Stomach (tissue), 8 donors: ENCODE measurements at regions not wholly inside any gene's neighbourhood (a gene's known extent, or its start where the extent isn't known, plus 50 kb on each side); places are given as distances from the start of the nearest gene placed in this dataset.
A peak's percentile ranks its signal among the peaks of the same experiment; 100 is the strongest.

Source experiments
- DNase-seq, 2 donors: peaks; one replicate each; pipeline versions ENCODE4 v3.0.0 to v3.0.0-alpha.2; 2013 to 2019
- H3K27ac ChIP-seq, 5 donors: fragments of 200-600 bp in 4 of 5; sonication (generic) in 4 of 5; one replicate each; pipeline ENCODE4 v1.5.1; 2013 to 2019; ENCODE audit warnings: mild to moderate bottlenecking in 1 of 5, moderate library complexity in 1 of 5
- H3K27me3 ChIP-seq, 3 donors: fragments of 200-600 bp; sonication (generic); one replicate each; pipeline ENCODE4 v1.5.1; 2017 to 2019; ENCODE audit warnings: mixed run types in 1 of 3
- H3K36me3 ChIP-seq, 4 donors: fragments of 200-600 bp; sonication (generic); 1 replicate in 3 of 4; 2 replicates in 1 of 4; pipeline ENCODE4 v1.5.1; 2016 to 2019
- H3K4me1 ChIP-seq, 4 donors: fragments of 200-600 bp; sonication (generic); one replicate each; pipeline ENCODE4 v1.5.1; 2016 to 2019
- H3K4me3 ChIP-seq, 4 donors: fragments of 200-600 bp; sonication (generic) in 3 of 4; one replicate each; pipeline ENCODE4 v1.5.1; 2016 to 2019; ENCODE audit warnings: mild to moderate bottlenecking in 1 of 4
- H3K9me3 ChIP-seq, 4 donors: fragments of 200-600 bp; sonication (generic); one replicate each; pipeline ENCODE4 v1.5.1; 2016 to 2019
- CTCF ChIP-seq, 7 experiments: fragments of 450-650 bp in 4 of 7; fragments of 200-600 bp in 3 of 7; sonication (generic) in 3 of 7; IDR thresholded peaks; one replicate each; pipeline ENCODE4 v1.5.1; 2016 to 2019; ENCODE audit warnings: antibody characterized with exemption in 7 of 7, control low read depth in 2 of 7, mild to moderate bottlenecking in 1 of 7
- EP300 ChIP-seq: sonication (generic); formaldehyde crosslinking; IDR thresholded peaks from one replicate; pipeline ENCODE4 v1.6.1; 2017; ENCODE audit warnings: antibody characterized with exemption
- POLR2A ChIP-seq, 4 donors: fragments of 450-650 bp; IDR thresholded peaks; one replicate each; pipeline ENCODE4 v1.6.1; 2016; ENCODE audit warnings: antibody characterized with exemption in 4 of 4, control low read depth in 2 of 4, mild to moderate bottlenecking in 1 of 4, moderate library complexity in 1 of 4
- POLR2AphosphoS5 ChIP-seq, 3 donors: sonication (generic); formaldehyde crosslinking; IDR thresholded peaks; one replicate each; pipeline ENCODE4 v1.6.1; 2016; ENCODE audit warnings: antibody characterized with exemption in 3 of 3
- WGBS, 5 donors: extraction: QIAGEN DNeasy Blood & Tissue Kit in 3 of 5; methylation state at CpG; one replicate each; pipeline versions ENCODE4 v1.1.5 to v1.1.7; 2013 to 2018; 5-methylcytosine and 5-hydroxymethylcytosine counted together
- intact Hi-C: fragments of 100-400 bp; cut with DNase I; formaldehyde crosslinking; loops from one replicate; pipeline ENCODE4 v1.15.1; 2023; ENCODE audit warnings: low total_unique reads
- donor health status: healthy with polysubstance abuse.
- donor health status: Bipolar disorder and iron deficiency.
- donor health status: healthy.

- TF ChIP-seq POLR2AphosphoS5 (IDR thresholded peaks at IDR 0.05) (no peak), CTCF (IDR thresholded peaks at IDR 0.05) (no peak), EP300 (no peak), POLR2A (IDR thresholded peaks at IDR 0.05) (no peak)
- no peak overlapping the region for H3K27ac ChIP-seq
- H3K9me3 ChIP-seq, result no peaks in the 10 kb centered on the region
- no peaks in the 10 kb centered on the region for H3K27me3 ChIP-seq
- DNase-seq, result peak in 1 of 2 donors; percentile 38
- no peaks in the 10 kb centered on the region for H3K4me1 ChIP-seq
- no peak overlapping the region for H3K4me3 ChIP-seq
- H3K36me3 ChIP-seq, result no peaks in the 10 kb centered on the region
- intact Hi-C loops, result no loop called here
- WGBS, 5 donors, result 50 to 68% (median 60%) methylated on average over 6 of the region's 6 CpGs
These were observed 126.6 kb upstream of the CCDC28A start for GRCh38 chr6:138647006-138647405.

- no peaks in the 10 kb centered on the region for H3K4me1 ChIP-seq
- TF ChIP-seq EP300, result no peak
- TF ChIP-seq POLR2A (IDR thresholded peaks at IDR 0.05), result no peak
- TF ChIP-seq CTCF (IDR thresholded peaks at IDR 0.05), result no peak
- TF ChIP-seq POLR2AphosphoS5 (IDR thresholded peaks at IDR 0.05), result no peak
- intact Hi-C loops, result no loop called here
- DNase-seq, result no peak
- no peaks in the 10 kb centered on the region for H3K36me3 ChIP-seq
- no peak overlapping the region for H3K27ac ChIP-seq
- no peaks in the 10 kb centered on the region for H3K27me3 ChIP-seq
- no peaks in the 10 kb centered on the region for H3K9me3 ChIP-seq
- WGBS, 5 donors, result 90 to 98% (median 96%) methylated on average over 4 of the region's 4 CpGs
- H3K4me3 ChIP-seq, result no peak overlapping the region
These were observed 125.4 kb upstream of the CCDC28A start for GRCh38 chr6:138648127-138648526.

GRCh38 chr6:138651491-138651890, 122.1 kb upstream of the CCDC28A start:
- Histone ChIP-seq H3K27me3 (no peaks in the 10 kb centered on the region), H3K27ac (no peak overlapping the region), H3K4me3 (no peak overlapping the region), H3K4me1 (peaks cover 0 to 3% (median 0%) of the 10 kb centered on the region in 4 donors), H3K9me3 (no peaks in the 10 kb centered on the region), H3K36me3 (no peaks in the 10 kb centered on the region)
- no peak for DNase-seq
- intact Hi-C loops, result no loop called here
- TF ChIP-seq CTCF (IDR thresholded peaks at IDR 0.05) (no peak), EP300 (no peak), POLR2AphosphoS5 (IDR thresholded peaks at IDR 0.05) (no peak), POLR2A (IDR thresholded peaks at IDR 0.05) (no peak)
- 96 to 98% (median 96%) methylated on average over 4 of the region's 4 CpGs for WGBS, 5 donors

GRCh38 chr6:138652824-138653223, 120.7 kb upstream of the CCDC28A start:
- no peaks in the 10 kb centered on the region for H3K9me3 ChIP-seq

More at GRCh38 chr6:138652824-138653223, 120.7 kb upstream of the CCDC28A start:
- no peaks in the 10 kb centered on the region for H3K36me3 ChIP-seq
- WGBS, 5 donors, result 76 to 88% (median 84%) methylated on average over 1 of the region's 1 CpG
- H3K4me1 ChIP-seq, result peaks cover 0 to 3% (median 0%) of the 10 kb centered on the region in 4 donors
- DNase-seq, result no peak
- TF ChIP-seq POLR2AphosphoS5 (IDR thresholded peaks at IDR 0.05), result no peak
- no peak for TF ChIP-seq EP300
- no peak for TF ChIP-seq CTCF (IDR thresholded peaks at IDR 0.05)
- TF ChIP-seq POLR2A (IDR thresholded peaks at IDR 0.05), result no peak
- no peak overlapping the region for H3K27ac ChIP-seq
- H3K27me3 ChIP-seq, result no peaks in the 10 kb centered on the region
- no peak overlapping the region for H3K4me3 ChIP-seq
- intact Hi-C loops, result no loop called here
